Esophagus squamous epithelium (tissue), 5 donors: ENCODE measurements at regions not wholly inside any gene's neighbourhood (a gene's known extent, or its start where the extent isn't known, plus 50 kb on each side); places are given as distances from the start of the nearest gene placed in this dataset.

ENCODE experiments used
- DNase-seq: peaks from one replicate; lab custom pipeline; 2025; lab: John Stamatoyannopoulos, UW
- H3K27ac ChIP-seq, 4 donors: fragments of 200-600 bp; sonication (generic); one replicate each; pipeline ENCODE4 v1.5.1; 2016 to 2019; ENCODE audit warnings: mild to moderate bottlenecking in 1 of 4
- H3K27me3 ChIP-seq, 4 donors: fragments of 200-600 bp; sonication (generic); 1 replicate in 3 of 4; 2 replicates in 1 of 4; pipeline versions ENCODE4 v1.5.1 to v1.6.0; 2017 to 2021; ENCODE audit warnings: antibody characterized with exemption in 1 of 4
- H3K36me3 ChIP-seq, 3 donors: fragments of 200-600 bp; sonication (generic); one replicate each; pipeline ENCODE4 v1.5.1; 2016 to 2019
- H3K4me1 ChIP-seq, 3 donors: fragments of 200-600 bp; sonication (generic); one replicate each; pipeline ENCODE4 v1.5.1; 2017 to 2019
- H3K4me3 ChIP-seq, 4 donors: fragments of 200-600 bp; sonication (generic); 1 replicate in 3 of 4; 2 replicates in 1 of 4; pipeline ENCODE4 v1.5.1; 2016 to 2019; ENCODE audit warnings: mild to moderate bottlenecking in 2 of 4, moderate library complexity in 1 of 4
- H3K9me3 ChIP-seq, 3 donors: fragments of 200-600 bp; sonication (generic); one replicate each; pipeline ENCODE4 v1.5.1; 2016 to 2019
- CTCF ChIP-seq, 6 experiments: fragments of 450-650 bp in 4 of 6; fragments of 200-600 bp in 2 of 6; sonication (generic) in 2 of 6; IDR thresholded peaks; one replicate each; pipeline ENCODE4 v1.5.1; 2016 to 2019; ENCODE audit warnings: antibody characterized with exemption in 6 of 6, mild to moderate bottlenecking in 4 of 6, moderate library complexity in 4 of 6
- POLR2A ChIP-seq, 4 donors: fragments of 450-650 bp; IDR thresholded peaks; one replicate each; pipeline ENCODE4 v1.6.1; 2017; ENCODE audit warnings: antibody characterized with exemption in 4 of 4, mild to moderate bottlenecking in 4 of 4, moderate library complexity in 3 of 4
- WGBS, 2 donors: methylation state at CpG; one replicate each; pipeline ENCODE4 v1.1.5; 2018; 5-methylcytosine and 5-hydroxymethylcytosine counted together
- intact Hi-C: fragments of 100-400 bp; cut with DNase I; formaldehyde crosslinking; loops from one replicate; pipeline ENCODE4 v1.15.0; 2022
- donor health status: DM: yes; HTN: yes; CAD: no.

GRCh38 chr18:78768221-78768620 is 211.4 kb upstream of the SALL3 start:
- Histone ChIP-seq H3K27me3 (peaks cover 0 to 42% (median 0%) of the 10 kb centered on the region in 4 donors), H3K4me3 (no peak overlapping the region), H3K36me3 (no peaks in the 10 kb centered on the region), H3K4me1 (no peaks in the 10 kb centered on the region), H3K27ac (no peak overlapping the region), H3K9me3 (no peaks in the 10 kb centered on the region)
- 43 to 78% methylated on average over 1 to 9 of the region's 13 CpGs for WGBS, 2 donors
- TF ChIP-seq POLR2A (IDR thresholded peaks at IDR 0.05) (no peak), CTCF (IDR thresholded peaks at IDR 0.05) (no peak)
- intact Hi-C loops: no loop called here
- DNase-seq: no peak

GRCh38 chr18:78768656-78769501 is 210.7 kb upstream of the SALL3 start:
- Histone ChIP-seq H3K27ac (no peak overlapping the region), H3K4me1 (no peaks in the 10 kb centered on the region), H3K27me3 (peaks cover 0 to 42% (median 0%) of the 10 kb centered on the region in 4 donors), H3K9me3 (no peaks in the 10 kb centered on the region), H3K36me3 (no peaks in the 10 kb centered on the region), H3K4me3 (no peak overlapping the region)
- DNase-seq: no peak
- intact Hi-C loops: no loop called here
- WGBS, 2 donors: 35 to 64% methylated on average over 8 to 24 of the region's 25 CpGs
- TF ChIP-seq CTCF (IDR thresholded peaks at IDR 0.05) (no peak), POLR2A (IDR thresholded peaks at IDR 0.05) (no peak)

GRCh38 chr18:78769502-78770105 is 210.0 kb upstream of the SALL3 start:
- intact Hi-C loops: no loop called here
- no peaks in the 10 kb centered on the region for H3K9me3 ChIP-seq
- TF ChIP-seq CTCF (IDR thresholded peaks at IDR 0.05) (no peak), POLR2A (IDR thresholded peaks at IDR 0.05) (no peak)
- 73 to 82% methylated on average over 3 to 13 of the region's 18 CpGs for WGBS, 2 donors
- H3K27me3 ChIP-seq: peaks cover 0 to 42% (median 0%) of the 10 kb centered on the region in 4 donors
- no peak overlapping the region for H3K27ac ChIP-seq
- DNase-seq: no peak
- H3K36me3 ChIP-seq: no peaks in the 10 kb centered on the region
- H3K4me1 ChIP-seq: no peaks in the 10 kb centered on the region
- H3K4me3 ChIP-seq: no peak overlapping the region

GRCh38 chr18:78770139-78770822 is 209.3 kb upstream of the SALL3 start:
- intact Hi-C loops: no loop called here
- no peaks in the 10 kb centered on the region for H3K9me3 ChIP-seq
- WGBS, 2 donors: 78 to 80% methylated on average over 14 to 21 of the region's 21 CpGs
- no peak for DNase-seq
- no peak overlapping the region for H3K4me3 ChIP-seq
- TF ChIP-seq POLR2A (IDR thresholded peaks at IDR 0.05) (no peak), CTCF (IDR thresholded peaks at IDR 0.05) (no peak)
- no peaks in the 10 kb centered on the region for H3K36me3 ChIP-seq
- H3K27ac ChIP-seq: no peak overlapping the region
- H3K4me1 ChIP-seq: no peaks in the 10 kb centered on the region
- H3K27me3 ChIP-seq: peaks cover 0 to 42% (median 0%) of the 10 kb centered on the region in 4 donors

- Histone ChIP-seq H3K9me3 (no peaks in the 10 kb centered on the region), H3K4me1 (no peaks in the 10 kb centered on the region), H3K36me3 (no peaks in the 10 kb centered on the region), H3K4me3 (no peak overlapping the region), H3K27me3 (peaks cover 0 to 42% (median 0%) of the 10 kb centered on the region in 4 donors), H3K27ac (no peak overlapping the region)
- 70% methylated on average over 11 of the region's 12 CpGs; no CpG with 5 or more reads in 1 of the 2 donors for WGBS, 2 donors
- no peak for DNase-seq
- intact Hi-C loops: no loop called here
- TF ChIP-seq POLR2A (IDR thresholded peaks at IDR 0.05): no peak
- no peak for TF ChIP-seq CTCF (IDR thresholded peaks at IDR 0.05)
These were observed 208.8 kb upstream of the SALL3 start for GRCh38 chr18:78770823-78771139.
